Body of pancreas (tissue), 4 donors: ENCODE measurements at regions not wholly inside any gene's neighbourhood (a gene's known extent, or its start where the extent isn't known, plus 50 kb on each side); places are given as distances from the start of the nearest gene placed in this dataset.

Source experiments
- ATAC-seq: fragments of 150-250 bp; one replicate; pipeline ENCODE4 v1.9.1; 2016
- DNase-seq, 4 donors: peaks; one replicate each; pipeline ENCODE4 v3.0.0-alpha.2; 2019
- H3K27ac ChIP-seq, 4 donors: fragments of 200-600 bp; sonication (generic); 1 replicate in 3 of 4; 2 replicates in 1 of 4; pipeline versions ENCODE4 v1.5.1 to v1.6.1; 2016 to 2019; ENCODE audit warnings: mild to moderate bottlenecking in 1 of 4, mixed read lengths in 1 of 4, moderate library complexity in 1 of 4
- H3K27me3 ChIP-seq, 2 donors: fragments of 200-600 bp; sonication (generic); one replicate each; pipeline ENCODE4 v1.6.0; 2016; ENCODE audit warnings: mild to moderate bottlenecking in 1 of 2
- H3K36me3 ChIP-seq, 2 donors: fragments of 200-600 bp; sonication (generic); replicated peaks in 1 of 2; 2 replicates each; pipeline ENCODE4 v1.5.1; 2016; ENCODE audit warnings: low read depth in 2 of 2; ENCODE audit not compliant: insufficient read depth in 1 of 2
- H3K4me1 ChIP-seq: fragments of 200-600 bp; sonication (generic); one replicate; pipeline ENCODE4 v1.6.0; 2016
- H3K4me3 ChIP-seq, 2 donors: fragments of 200-600 bp; sonication (generic); 1 replicate in 1 of 2; 2 replicates in 1 of 2; pipeline ENCODE4 v1.5.1; 2016 to 2019
- H3K9me3 ChIP-seq, 3 donors: fragments of 200-600 bp; sonication (generic); 1 replicate in 2 of 3; 2 replicates in 1 of 3; pipeline ENCODE4 v1.5.1; 2016
- POLR2A ChIP-seq, 3 donors: fragments of 450-650 bp; IDR thresholded peaks; one replicate each; pipeline ENCODE4 v1.6.1; 2016; ENCODE audit warnings: antibody characterized with exemption in 3 of 3, mild to moderate bottlenecking in 2 of 3
- WGBS, 2 donors: methylation state at CpG; one replicate each; pipeline ENCODE4 v1.1.5; 2017; 5-methylcytosine and 5-hydroxymethylcytosine counted together
- intact Hi-C: fragments of 100-400 bp; cut with DNase I; formaldehyde crosslinking; loops from one replicate; pipeline ENCODE4 v1.15.1; 2023
- TF ChIP-seq, protein P1 (sequence below), 7 experiments: fragments of 450-650 bp in 4 of 7; fragments of 200-600 bp in 3 of 7; sonication (generic) in 3 of 7; IDR thresholded peaks; one replicate each; pipeline ENCODE4 v1.5.1; 2016 to 2019; ENCODE audit warnings: antibody characterized with exemption in 7 of 7

- no peak for DNase-seq
- Histone ChIP-seq H3K4me3 (no peak overlapping the region), H3K4me1 (no peaks in the 10 kb centered on the region), H3K27me3 (no peaks in the 10 kb centered on the region), H3K36me3 (no peaks in the 10 kb centered on the region), H3K27ac (no peak overlapping the region), H3K9me3 (peaks cover 0 to 4% (median 0%) of the 10 kb centered on the region in 3 donors)
- intact Hi-C loops: no loop called here
- TF ChIP-seq POLR2A (IDR thresholded peaks at IDR 0.05): no peak
- TF ChIP-seq, protein P1, sequence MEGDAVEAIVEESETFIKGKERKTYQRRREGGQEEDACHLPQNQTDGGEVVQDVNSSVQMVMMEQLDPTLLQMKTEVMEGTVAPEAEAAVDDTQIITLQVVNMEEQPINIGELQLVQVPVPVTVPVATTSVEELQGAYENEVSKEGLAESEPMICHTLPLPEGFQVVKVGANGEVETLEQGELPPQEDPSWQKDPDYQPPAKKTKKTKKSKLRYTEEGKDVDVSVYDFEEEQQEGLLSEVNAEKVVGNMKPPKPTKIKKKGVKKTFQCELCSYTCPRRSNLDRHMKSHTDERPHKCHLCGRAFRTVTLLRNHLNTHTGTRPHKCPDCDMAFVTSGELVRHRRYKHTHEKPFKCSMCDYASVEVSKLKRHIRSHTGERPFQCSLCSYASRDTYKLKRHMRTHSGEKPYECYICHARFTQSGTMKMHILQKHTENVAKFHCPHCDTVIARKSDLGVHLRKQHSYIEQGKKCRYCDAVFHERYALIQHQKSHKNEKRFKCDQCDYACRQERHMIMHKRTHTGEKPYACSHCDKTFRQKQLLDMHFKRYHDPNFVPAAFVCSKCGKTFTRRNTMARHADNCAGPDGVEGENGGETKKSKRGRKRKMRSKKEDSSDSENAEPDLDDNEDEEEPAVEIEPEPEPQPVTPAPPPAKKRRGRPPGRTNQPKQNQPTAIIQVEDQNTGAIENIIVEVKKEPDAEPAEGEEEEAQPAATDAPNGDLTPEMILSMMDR (IDR thresholded peaks at IDR 0.05): no peak
- ATAC-seq: no peak
- WGBS, 2 donors: 89 to 90% methylated on average over 3 of the region's 3 CpGs
These were observed 180.8 kb upstream of the DIO3 start for GRCh38 chr14:101380512-101380911.

- intact Hi-C loops: no loop called here
- H3K27ac ChIP-seq: no peak overlapping the region
- no peaks in the 10 kb centered on the region for H3K27me3 ChIP-seq
- no peaks in the 10 kb centered on the region for H3K4me1 ChIP-seq
- no peak overlapping the region for H3K4me3 ChIP-seq
- DNase-seq: no peak
- H3K9me3 ChIP-seq: peaks cover 0 to 4% (median 0%) of the 10 kb centered on the region in 3 donors
- TF ChIP-seq, protein P1 (IDR thresholded peaks at IDR 0.05): no peak
- no peak for TF ChIP-seq POLR2A (IDR thresholded peaks at IDR 0.05)
- H3K36me3 ChIP-seq: no peaks in the 10 kb centered on the region
- ATAC-seq: no peak
These were observed 180.4 kb upstream of the DIO3 start for GRCh38 chr14:101380940-101381339.

DNA sequence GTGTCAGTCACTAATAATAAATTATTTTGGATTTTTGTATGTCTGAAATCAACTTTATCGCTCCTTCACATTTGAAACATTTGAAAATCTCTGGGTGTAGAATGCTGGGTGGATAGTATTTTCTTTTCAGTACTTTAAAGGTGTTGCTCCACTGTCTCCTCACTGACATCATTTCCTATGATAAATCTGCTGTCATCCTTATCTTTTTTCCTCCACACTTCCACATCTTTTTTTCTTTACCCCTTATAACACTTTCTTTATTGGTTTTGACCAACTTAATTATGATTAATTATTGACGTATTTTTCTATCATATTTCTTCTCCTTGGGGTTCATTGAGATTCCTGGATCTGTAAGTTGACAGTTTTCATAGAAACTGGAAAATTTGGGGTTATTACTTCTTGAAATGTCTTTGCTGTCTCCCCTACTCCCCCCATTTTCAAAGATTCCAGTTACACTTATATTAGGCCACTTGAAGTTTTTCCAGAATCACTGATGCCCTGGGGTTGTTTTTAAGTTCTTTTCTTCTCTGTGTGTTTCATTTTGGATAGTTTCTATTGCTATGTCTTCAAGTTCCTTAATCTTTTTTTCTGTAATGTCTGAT lies 177.5 kb upstream of the DIO3 start:
- DNase-seq (no peak), ATAC-seq (no peak)

DNA sequence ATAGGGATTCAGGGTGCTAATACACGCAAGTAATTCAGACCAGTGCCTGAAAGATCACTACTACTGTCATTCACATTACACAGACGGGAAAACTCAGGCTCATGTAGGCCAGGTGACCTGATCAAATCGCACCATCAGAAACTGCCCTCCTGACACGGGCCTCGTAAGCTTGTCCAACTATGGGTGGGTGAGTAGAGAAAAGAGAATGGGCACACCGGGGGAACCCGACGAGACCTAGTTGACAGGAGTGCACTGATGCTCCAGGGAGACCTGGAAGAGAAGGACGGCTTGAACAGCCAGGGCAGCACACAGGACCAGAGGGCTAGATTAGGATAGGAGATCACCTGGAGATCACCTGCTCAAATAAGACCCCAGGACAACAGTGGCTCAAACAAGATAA lies 166.9 kb upstream of the DIO3 start:
- intact Hi-C loops: no loop called here
- Histone ChIP-seq H3K9me3 (no peaks in the 10 kb centered on the region), H3K4me3 (no peak overlapping the region), H3K27ac (no peak overlapping the region), H3K27me3 (no peaks in the 10 kb centered on the region), H3K36me3 (no peaks in the 10 kb centered on the region), H3K4me1 (peaks cover 4% of the 10 kb centered on the region)
- DNase-seq: no peak
- ATAC-seq: no peak
- WGBS, 2 donors: 88 to 89% methylated on average over 9 of the region's 9 CpGs
- TF ChIP-seq, protein P1 (IDR thresholded peaks at IDR 0.05): no peak
- TF ChIP-seq POLR2A (IDR thresholded peaks at IDR 0.05): no peak

More for the DNA sequence above, 177.5 kb upstream of the DIO3 start:
- Histone ChIP-seq H3K36me3 (no peaks in the 10 kb centered on the region), H3K4me3 (no peak overlapping the region), H3K9me3 (peaks cover 0 to 4% (median 0%) of the 10 kb centered on the region in 3 donors), H3K27me3 (no peaks in the 10 kb centered on the region), H3K27ac (no peak overlapping the region), H3K4me1 (no peaks in the 10 kb centered on the region)
- TF ChIP-seq POLR2A (IDR thresholded peaks at IDR 0.05): no peak
- TF ChIP-seq, protein P1 (IDR thresholded peaks at IDR 0.05): no peak
- WGBS, 2 donors: 72 to 81% methylated on average over 2 of the region's 2 CpGs
- intact Hi-C loops: no loop called here

GRCh38 chr14:101395779-101396178 lies 165.5 kb upstream of the DIO3 start:
- intact Hi-C loops: no loop called here
- Histone ChIP-seq H3K36me3 (no peaks in the 10 kb centered on the region), H3K4me3 (no peak overlapping the region), H3K9me3 (no peaks in the 10 kb centered on the region), H3K4me1 (peaks cover 18% of the 10 kb centered on the region), H3K27me3 (no peaks in the 10 kb centered on the region), H3K27ac (no peak overlapping the region)
- TF ChIP-seq, protein P1 (IDR thresholded peaks at IDR 0.05): no peak
- TF ChIP-seq POLR2A (IDR thresholded peaks at IDR 0.05): no peak
- 88 to 92% methylated on average over 5 of the region's 5 CpGs for WGBS, 2 donors
- ATAC-seq (no peak), DNase-seq (no peak)
